Astrocyte (in vitro differentiated cells and primary cell): ENCODE measurements at regions not wholly inside any gene's neighbourhood (a gene's known extent, or its start where the extent isn't known, plus 50 kb on each side); places are given as distances from the start of the nearest gene placed in this dataset.

Experiments
- EZH2 ChIP-seq: IDR thresholded peaks from 2 replicates; pipeline ENCODE4 v1.6.1; 2012; ENCODE audit warnings: mild to moderate bottlenecking, low read length, inconsistent platforms; ENCODE audit not compliant: insufficient read depth
- TF ChIP-seq, protein P1 (sequence below): IDR thresholded peaks from 2 replicates; pipeline ENCODE4 v1.5.1; 2011; ENCODE audit warnings: low read depth, mild to moderate bottlenecking, inconsistent platforms, low read length, moderate library complexity; ENCODE audit not compliant: insufficient read depth

DNA sequence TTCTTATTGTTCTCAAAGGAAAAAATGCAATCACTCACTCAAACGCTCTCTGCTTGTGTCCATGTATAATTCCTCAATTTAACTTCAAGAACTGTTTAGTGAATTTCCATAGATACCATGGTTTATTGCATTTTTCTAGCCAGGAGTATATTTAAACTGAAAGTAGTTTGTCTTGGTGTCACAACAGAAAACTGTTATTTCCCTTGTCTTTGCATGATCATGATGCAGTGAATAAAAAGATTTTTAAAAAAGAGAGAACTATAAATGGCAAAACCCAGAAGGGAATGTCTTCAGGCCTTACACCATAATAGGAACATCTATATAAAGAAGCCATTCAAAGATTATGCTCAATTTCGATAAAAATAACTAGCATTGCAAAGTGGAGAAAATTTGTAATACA, 523.5 kb upstream of the ADGRL4 start:
- TF ChIP-seq, protein P1, sequence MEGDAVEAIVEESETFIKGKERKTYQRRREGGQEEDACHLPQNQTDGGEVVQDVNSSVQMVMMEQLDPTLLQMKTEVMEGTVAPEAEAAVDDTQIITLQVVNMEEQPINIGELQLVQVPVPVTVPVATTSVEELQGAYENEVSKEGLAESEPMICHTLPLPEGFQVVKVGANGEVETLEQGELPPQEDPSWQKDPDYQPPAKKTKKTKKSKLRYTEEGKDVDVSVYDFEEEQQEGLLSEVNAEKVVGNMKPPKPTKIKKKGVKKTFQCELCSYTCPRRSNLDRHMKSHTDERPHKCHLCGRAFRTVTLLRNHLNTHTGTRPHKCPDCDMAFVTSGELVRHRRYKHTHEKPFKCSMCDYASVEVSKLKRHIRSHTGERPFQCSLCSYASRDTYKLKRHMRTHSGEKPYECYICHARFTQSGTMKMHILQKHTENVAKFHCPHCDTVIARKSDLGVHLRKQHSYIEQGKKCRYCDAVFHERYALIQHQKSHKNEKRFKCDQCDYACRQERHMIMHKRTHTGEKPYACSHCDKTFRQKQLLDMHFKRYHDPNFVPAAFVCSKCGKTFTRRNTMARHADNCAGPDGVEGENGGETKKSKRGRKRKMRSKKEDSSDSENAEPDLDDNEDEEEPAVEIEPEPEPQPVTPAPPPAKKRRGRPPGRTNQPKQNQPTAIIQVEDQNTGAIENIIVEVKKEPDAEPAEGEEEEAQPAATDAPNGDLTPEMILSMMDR = no peak
- no peak for TF ChIP-seq EZH2
